Glutamatergic neuron (in vitro differentiated cells): ENCODE measurements at regions not wholly inside any gene's neighbourhood (a gene's known extent, or its start where the extent isn't known, plus 50 kb on each side); places are given as distances from the start of the nearest gene placed in this dataset.

Experiments used
- DNase-seq: peaks from one replicate; pipeline ENCODE4 v3.0.0; 2022
- H3K27ac Mint-ChIP-seq: one replicate; pipeline ENCODE4 v1.8.0; 2020; ENCODE audit warnings: mild to moderate bottlenecking, mixed read lengths, inconsistent platforms; ENCODE audit not compliant: unreplicated experiment
- H3K27me3 Mint-ChIP-seq: one replicate; pipeline ENCODE4 v1.8.0; 2020; ENCODE audit warnings: mild to moderate bottlenecking, moderate library complexity, mixed read lengths, inconsistent platforms; ENCODE audit not compliant: unreplicated experiment
- H3K36me3 Mint-ChIP-seq: one replicate; pipeline ENCODE4 v1.8.0; 2020; ENCODE audit warnings: mild to moderate bottlenecking, mixed read lengths, inconsistent platforms; ENCODE audit not compliant: unreplicated experiment
- H3K4me1 Mint-ChIP-seq: one replicate; pipeline ENCODE4 v1.8.0; 2020; ENCODE audit warnings: mild to moderate bottlenecking, low read depth, mixed read lengths, inconsistent platforms; ENCODE audit not compliant: unreplicated experiment
- H3K4me3 Mint-ChIP-seq: one replicate; pipeline ENCODE4 v1.8.0; 2020; ENCODE audit warnings: mild to moderate bottlenecking, mixed read lengths, inconsistent platforms; ENCODE audit not compliant: unreplicated experiment
- H3K9me3 Mint-ChIP-seq: one replicate; pipeline ENCODE4 v1.8.0; 2020; ENCODE audit warnings: mild to moderate bottlenecking, moderate library complexity, mixed read lengths, inconsistent platforms; ENCODE audit not compliant: unreplicated experiment
- CTCF ChIP-seq: fragments of 200-600 bp; sonication (generic); IDR thresholded peaks from one replicate; pipeline ENCODE4 v1.5.0; 2021; ENCODE audit not compliant: partially characterized antibody, unreplicated experiment

- Mint-ChIP-seq H3K27me3 (no peaks in the 10 kb centered on the region), H3K4me3 (no peak overlapping the region), H3K27ac (no peak overlapping the region), H3K4me1 (no peaks in the 10 kb centered on the region), H3K36me3 (no peaks in the 10 kb centered on the region), H3K9me3 (no peaks in the 10 kb centered on the region)
- DNase-seq: no peak
- no peak for TF ChIP-seq CTCF
Observed at GRCh38 chr3:166472015-166472414, 634.8 kb upstream of the BCHE start.

DNA sequence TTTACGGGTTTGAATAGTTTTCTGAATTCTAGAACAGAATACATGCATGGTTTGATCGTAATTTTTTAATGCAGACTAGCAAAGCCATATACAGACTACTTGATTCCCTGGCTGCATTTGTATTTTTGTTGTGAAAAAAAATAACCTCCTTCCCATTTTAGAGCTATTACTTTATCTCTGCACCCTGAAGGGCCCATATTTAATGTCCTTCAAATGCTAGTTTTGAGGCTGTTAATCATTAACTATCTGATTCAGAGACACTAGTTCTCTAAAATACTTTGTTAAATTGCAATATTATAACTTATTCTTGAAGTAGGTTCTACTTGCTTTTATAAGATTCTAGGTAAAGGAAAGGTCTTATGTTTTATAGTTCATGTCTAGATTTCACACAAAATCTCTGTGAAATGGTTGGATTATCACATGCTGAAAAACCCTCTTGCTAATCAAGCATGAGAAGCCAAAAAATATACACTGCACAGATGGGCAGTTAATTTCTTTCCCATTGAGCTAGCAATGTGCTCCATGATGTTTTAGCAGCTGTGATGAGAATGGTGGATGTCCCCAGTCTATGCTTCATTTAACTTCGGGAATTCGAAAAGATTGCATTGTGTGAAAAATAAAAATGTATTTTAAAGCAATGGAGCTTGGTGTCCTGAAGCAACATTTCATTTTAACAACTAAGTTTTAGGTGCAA lies 634.0 kb upstream of the BCHE start:
- Mint-ChIP-seq H3K4me3 (no peak overlapping the region), H3K36me3 (no peaks in the 10 kb centered on the region), H3K27ac (no peak overlapping the region), H3K9me3 (no peaks in the 10 kb centered on the region), H3K27me3 (no peaks in the 10 kb centered on the region), H3K4me1 (no peaks in the 10 kb centered on the region)
- no peak for TF ChIP-seq CTCF
- no peak for DNase-seq

DNA sequence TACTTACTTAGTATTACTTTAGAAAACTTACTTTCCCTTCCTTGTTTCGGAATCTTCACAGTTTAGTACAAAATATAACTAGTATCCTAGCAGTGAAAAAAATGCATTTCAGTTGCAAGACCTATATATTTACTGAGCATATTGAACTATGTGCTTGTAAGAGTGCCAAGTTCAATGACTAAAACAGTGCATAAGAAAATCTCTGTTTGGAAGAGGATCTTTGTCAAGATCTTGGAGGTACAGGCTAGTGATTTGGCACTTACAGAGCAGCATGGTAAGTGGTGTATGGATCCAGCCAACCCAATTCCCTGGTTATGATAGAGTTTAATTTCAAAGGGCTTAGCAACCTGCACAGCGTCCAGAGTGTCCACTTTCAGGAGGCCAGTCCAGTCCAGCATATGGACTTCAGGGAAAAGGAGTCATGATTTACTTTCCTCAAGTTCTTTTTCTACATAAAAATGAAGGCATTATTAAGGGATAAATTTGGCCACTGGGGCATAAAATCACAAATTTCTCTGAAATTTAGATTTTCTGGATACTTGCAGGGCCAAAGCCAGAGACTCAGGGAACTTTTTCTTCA lies 625.8 kb upstream of the BCHE start:
- no peak overlapping the region for H3K4me3 Mint-ChIP-seq
- H3K9me3 Mint-ChIP-seq: no peaks in the 10 kb centered on the region
- peaks cover 8% of the 10 kb centered on the region for H3K4me1 Mint-ChIP-seq
- TF ChIP-seq CTCF: no peak
- H3K27me3 Mint-ChIP-seq: no peaks in the 10 kb centered on the region
- DNase-seq: no peak
- no peak overlapping the region for H3K27ac Mint-ChIP-seq
- H3K36me3 Mint-ChIP-seq: no peaks in the 10 kb centered on the region

- no peak for TF ChIP-seq CTCF
- Mint-ChIP-seq H3K4me3 (no peak overlapping the region), H3K4me1 (peaks cover 8% of the 10 kb centered on the region), H3K27ac (no peak overlapping the region), H3K27me3 (no peaks in the 10 kb centered on the region), H3K9me3 (no peaks in the 10 kb centered on the region), H3K36me3 (no peaks in the 10 kb centered on the region)
- DNase-seq: no peak
Observed at GRCh38 chr3:166461626-166462025, 624.4 kb upstream of the BCHE start.

DNA sequence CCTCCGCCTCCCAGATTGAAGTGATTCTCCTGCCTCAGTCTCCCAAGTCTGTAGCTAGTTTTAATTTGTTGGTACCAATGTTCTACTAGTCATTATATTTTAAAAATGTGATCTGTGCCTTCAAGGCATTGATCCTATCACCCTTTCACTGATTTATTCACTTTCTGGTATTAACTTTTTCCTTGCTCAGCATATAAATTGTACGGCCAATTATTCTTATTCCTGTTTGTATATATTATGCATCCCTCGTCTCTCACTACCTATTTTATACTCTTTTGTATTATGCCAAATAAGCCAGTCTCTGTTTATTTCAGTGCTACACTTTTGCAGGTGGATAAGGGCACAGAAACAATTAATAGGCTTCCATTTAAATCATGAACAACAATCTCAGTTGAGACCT lies 620.2 kb upstream of the BCHE start:
- H3K27me3 Mint-ChIP-seq: no peaks in the 10 kb centered on the region
- H3K27ac Mint-ChIP-seq: no peak overlapping the region
- H3K36me3 Mint-ChIP-seq: no peaks in the 10 kb centered on the region
- no peak for TF ChIP-seq CTCF
- no peak overlapping the region for H3K4me3 Mint-ChIP-seq
- no peaks in the 10 kb centered on the region for H3K9me3 Mint-ChIP-seq
- H3K4me1 Mint-ChIP-seq: no peaks in the 10 kb centered on the region
- no peak for DNase-seq
